Spleen (tissue), 7 donors: ENCODE measurements at regions not wholly inside any gene's neighbourhood (a gene's known extent, or its start where the extent isn't known, plus 50 kb on each side); places are given as distances from the start of the nearest gene placed in this dataset.

Source experiments
- CTCF ChIP-seq, 11 experiments: fragments of 200-600 bp in 7 of 11; fragments of 450-650 bp in 4 of 11; sonication (generic) in 4 of 11; IDR thresholded peaks in 8 of 11; conservative IDR thresholded peaks in 3 of 11; 1 replicate in 7 of 11; 2 replicates in 4 of 11; pipeline versions ENCODE4 v1.4.0 to v1.8.0; 2016 to 2021; ENCODE audit warnings: antibody characterized with exemption in 11 of 11, inconsistent platforms in 4 of 11, mild to moderate bottlenecking in 1 of 11
- POLR2A ChIP-seq, 3 donors: fragments of 450-650 bp; IDR thresholded peaks; one replicate each; pipeline ENCODE4 v1.5.1; 2017; ENCODE audit warnings: antibody characterized with exemption in 3 of 3, mild to moderate bottlenecking in 1 of 3
- donor health status: DM: no; HTN: no; CAD: no; lungs with moderate emphysema.
- donor health status: DM: no; HTN: no; CAD: no.
- donor health status: DM: no; HTN: no; CAD: no.

GRCh38 chr2:88932686-88933085 lies 241.2 kb downstream of the RPIA start:
- no peak for TF ChIP-seq CTCF (IDR thresholded peaks at IDR 0.05 in 8 of 11, conservative IDR thresholded peaks at IDR 0.05 in 3 of 11)
- no peak for TF ChIP-seq POLR2A (IDR thresholded peaks at IDR 0.05)
